Suppressor macrophage treated with lipopolysaccharide for 1 hour (primary cell): ENCODE measurements at regions not wholly inside any gene's neighbourhood (a gene's known extent, or its start where the extent isn't known, plus 50 kb on each side); places are given as distances from the start of the nearest gene placed in this dataset.

ENCODE experiments used
- DNase-seq, 3 donors: peaks; one replicate each; pipeline ENCODE4 v3.0.0-alpha.2; 2020 to 2022

- no peak for DNase-seq
Measured at GRCh38 chr2:105590780-105591660, 153.7 kb upstream of the NCK2 start.

DNA sequence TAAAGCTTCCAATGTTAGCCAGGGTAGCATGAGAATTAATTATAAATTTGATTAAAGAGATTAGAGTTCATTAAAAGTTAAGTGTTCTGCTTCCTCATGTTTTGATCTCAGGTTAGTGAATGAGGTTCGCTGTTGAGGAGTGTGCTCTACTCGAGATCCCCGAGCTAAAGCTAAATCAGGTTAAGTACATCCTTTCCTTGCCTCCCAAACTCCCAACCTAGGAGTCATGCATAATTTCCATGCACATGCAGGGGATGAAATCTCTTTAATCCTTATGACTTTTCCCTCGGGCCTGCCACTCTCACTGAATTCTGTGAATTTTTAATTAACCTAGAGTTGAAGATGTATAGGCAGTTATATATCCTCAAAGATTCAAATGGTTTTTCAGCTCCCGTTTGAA, 156.1 kb upstream of the NCK2 start:
- no peak for DNase-seq

- DNase-seq: no peak
Measured at GRCh38 chr2:105587637-105588036, 157.1 kb upstream of the NCK2 start.

DNA sequence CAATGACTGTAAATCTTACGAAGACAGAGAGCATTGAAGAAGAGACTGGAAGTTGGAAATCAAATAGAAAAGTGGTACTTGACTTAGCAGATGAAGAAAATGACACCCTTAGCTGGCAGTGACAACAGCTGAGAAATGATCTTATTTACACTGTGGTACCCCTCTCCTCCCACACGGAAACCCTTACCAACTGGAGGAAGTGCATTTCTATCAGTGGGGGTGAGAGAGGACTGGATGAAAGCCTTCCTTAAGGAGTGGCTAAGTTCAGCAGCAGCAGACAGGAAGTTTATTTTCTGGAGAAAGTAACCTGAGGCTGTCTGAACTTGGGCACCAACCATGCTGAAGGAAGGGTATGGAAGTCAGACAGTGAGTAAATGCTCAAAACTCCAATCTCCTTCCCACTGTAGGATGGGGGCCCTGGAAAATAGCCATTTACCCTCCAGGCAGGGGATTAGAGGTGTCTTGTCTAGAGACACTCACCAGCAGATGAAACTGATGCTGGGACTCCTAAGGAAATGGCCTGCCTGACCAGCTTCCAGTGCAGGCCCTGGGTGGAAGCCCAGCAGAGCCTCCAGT, 160.2 kb upstream of the NCK2 start:
- no peak for DNase-seq

DNA sequence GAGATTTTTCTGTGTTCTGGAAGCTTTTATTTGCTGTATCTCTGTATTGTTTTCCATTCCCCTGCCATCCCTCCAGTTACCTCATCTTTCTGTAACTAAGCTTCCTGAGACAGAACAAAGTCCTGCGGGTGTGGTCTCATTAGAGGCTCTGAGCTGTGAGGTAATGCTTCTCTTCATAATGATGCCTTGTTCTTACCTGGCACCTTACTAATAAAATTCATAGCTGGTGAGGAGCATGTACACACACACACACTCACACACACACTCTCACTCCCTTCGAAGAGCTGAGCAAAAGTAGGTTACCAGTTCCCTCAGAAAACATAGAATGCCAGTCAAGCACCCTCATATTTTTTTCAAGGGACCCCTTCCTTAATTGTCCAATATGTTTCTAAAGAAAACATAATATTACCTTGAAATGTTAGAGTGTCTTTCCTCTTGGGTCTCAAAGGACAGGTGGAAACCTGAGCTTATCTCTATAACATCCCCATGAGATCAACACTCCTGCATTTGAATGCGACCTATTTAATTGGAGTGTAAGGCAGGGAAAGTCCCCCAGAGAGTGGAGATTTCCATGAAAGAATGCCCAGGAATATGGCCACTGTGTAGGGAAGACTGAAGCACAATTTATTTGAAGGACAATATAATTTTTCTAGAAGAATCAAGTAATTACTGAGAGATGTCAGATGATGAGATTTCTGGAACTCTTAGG, 161.6 kb upstream of the NCK2 start:
- no peak for DNase-seq

DNA sequence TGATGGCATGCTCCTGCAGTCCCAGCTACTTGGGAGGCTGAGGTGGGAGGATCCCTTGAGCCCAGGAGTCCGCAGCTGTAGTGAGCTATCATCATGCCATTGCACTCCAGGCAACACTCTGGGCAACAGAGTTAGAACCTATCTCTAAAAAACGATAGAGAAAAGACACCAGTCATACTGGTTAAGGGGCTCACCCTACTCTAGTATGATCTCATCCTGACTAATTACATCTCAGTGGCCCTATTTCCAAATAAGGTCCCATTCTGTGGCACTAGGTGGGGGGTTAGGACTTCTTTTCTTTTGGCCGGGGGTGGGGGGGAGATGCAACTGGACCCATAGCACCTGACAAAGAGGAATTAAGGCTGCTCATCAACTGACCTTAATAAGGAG, 163.2 kb upstream of the NCK2 start:
- no peak for DNase-seq

GRCh38 chr2:105580870-105581554, 163.7 kb upstream of the NCK2 start:
- no peak for DNase-seq

- DNase-seq: no peak
Measured at GRCh38 chr2:105580216-105580615, 164.5 kb upstream of the NCK2 start.

DNA sequence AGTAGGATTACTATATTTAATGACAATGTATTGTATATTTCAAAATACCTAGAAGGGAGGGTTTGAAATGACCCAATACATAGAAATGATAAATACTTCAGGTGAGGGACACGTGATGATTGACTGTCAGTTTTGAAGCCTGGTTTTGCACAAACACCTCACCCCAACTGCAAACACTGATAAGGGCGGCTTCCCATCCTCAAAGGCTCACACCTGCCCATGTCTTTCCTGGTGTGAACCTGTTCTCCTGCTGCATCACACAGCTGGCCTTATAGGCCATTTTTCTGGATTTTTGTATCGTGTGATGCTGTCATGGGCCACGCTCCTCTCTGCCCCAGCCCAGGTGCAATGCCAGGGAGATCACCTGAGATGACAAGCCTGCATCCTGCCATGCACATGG, 166.5 kb upstream of the NCK2 start:
- no peak for DNase-seq

GRCh38 chr2:105577762-105578161, 166.9 kb upstream of the NCK2 start:
- no peak for DNase-seq

- peak; percentile 15 to 37 (median 25) for DNase-seq
Measured at GRCh38 chr2:105576440-105577241, 168.1 kb upstream of the NCK2 start.

- no peak for DNase-seq
Measured at GRCh38 chr2:105576050-105576439, 168.7 kb upstream of the NCK2 start.

- no peak for DNase-seq
Measured at GRCh38 chr2:105575499-105576025, 169.2 kb upstream of the NCK2 start.

DNA sequence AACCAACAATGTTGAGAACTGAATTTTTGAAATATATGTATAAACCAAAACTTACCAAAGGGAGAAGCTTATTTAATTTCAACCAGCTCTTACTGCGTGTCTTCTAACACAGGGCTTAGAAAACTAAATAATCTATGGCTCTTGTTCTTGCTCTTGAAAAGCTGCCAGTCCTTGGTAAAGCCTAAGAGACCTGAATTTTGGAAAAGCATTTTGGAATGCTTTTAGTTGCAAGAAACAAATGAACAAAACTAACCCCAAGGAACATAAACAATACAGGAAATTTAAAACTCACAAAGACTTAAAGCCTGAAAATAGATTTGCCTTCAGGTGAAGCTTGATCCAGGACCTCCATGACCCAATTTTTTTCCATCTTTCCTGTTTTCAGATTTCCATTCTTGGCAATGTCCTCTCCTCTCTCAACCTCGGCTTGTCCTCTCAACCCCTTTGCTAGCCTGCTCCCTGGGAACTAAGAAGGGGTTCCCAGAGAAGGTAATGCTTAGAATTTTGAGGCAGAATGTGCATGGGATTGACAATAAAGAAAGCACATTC, 169.8 kb upstream of the NCK2 start:
- no peak for DNase-seq

DNA sequence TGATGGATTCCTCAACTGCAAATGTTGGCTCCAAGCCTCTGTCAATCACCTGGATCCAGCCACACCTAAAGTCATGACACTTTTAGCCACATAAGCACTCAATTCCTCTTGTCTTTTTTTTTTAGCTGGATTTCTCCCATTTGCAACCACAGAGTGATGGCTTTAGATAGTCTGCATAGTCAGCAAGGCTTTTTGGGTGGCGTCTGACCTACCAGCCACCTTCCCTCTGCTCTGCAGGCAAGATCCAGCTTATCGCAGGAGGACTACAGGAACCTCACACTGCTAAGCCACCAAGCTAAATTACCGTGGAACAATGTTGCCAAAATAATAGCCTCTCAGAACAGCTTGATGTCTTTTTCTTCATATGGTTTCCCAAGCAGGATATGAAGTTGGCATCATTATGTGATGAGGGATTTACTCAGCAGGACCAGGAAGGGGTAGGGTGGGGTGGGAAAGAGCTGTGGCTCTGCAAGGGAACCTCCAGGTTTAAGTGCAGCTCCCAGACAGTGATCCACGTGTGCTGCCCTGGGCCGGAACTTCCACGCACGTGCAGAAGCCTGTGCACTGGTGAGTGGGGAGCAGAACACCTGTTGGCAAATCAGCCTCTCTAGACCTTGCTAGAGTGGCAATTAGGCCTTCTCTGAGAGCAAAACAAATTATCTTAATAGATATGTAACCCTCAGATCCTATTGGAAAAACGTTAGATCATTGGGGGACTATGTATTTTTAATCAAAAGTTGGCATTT, 170.6 kb upstream of the NCK2 start:
- no peak for DNase-seq

DNA sequence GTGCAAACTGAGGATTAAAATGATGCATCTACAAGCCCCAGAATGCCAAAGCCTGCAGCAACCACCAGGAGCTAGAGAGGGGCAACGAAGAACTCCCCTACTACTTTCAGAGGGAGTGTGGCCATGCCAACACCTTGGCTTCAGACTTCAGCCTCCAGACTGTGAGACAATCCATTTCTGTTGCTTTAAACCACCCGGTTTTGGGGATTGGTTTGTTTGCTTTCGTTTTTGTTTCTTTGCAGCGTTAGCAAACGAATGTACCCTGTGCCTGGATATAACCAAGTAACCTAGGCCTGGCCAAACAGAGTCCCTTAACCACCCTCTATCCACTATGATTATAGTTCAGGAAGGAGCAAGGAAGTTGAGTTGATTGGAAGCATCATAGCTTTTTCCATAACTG, 171.2 kb upstream of the NCK2 start:
- no peak for DNase-seq

- peak; percentile 31 to 40 (median 36) for DNase-seq
Measured at GRCh38 chr2:105571445-105571987, 172.7 kb upstream of the FHL2 start.

DNA sequence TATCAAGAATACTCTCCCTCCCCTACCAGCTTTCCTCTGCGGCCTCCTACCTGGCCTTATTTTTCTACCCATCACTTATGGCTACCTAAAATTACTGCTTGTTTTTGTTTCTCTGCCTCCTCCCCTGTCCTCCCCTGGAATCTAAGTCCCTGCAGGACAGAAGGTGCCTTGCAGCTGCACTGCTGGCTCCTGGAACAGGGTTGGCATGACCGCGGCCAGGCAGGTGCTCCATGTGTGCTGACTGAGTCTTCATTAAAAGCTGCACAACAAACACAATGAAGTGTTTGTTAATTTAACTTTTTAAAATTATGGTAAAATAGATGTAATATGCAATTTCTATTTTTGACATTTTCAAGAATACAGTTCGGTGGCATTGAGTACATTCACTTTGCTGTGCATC, 171.9 kb upstream of the FHL2 start:
- DNase-seq: no peak

DNA sequence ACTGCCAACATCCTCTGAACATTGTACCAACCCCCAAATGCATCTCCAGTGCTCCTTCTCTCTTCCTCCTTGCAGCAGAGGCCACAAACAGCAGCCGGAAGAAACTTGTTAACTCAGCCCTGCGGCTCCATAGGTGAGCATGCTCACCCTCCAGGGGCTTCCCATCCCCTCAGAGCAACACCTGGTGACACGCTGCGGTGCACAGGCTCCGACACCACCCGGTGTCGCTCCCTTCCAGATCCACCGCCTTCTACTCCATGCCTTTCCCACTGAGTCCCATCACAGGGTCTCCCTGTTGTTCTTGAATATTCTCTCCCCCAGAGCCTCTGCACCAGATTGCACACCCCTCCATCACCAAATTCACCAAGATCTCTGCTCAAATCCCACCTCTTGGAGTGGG, 171.5 kb upstream of the FHL2 start:
- DNase-seq: no peak

- no peak for DNase-seq
Measured at GRCh38 chr2:105569606-105570005, 170.8 kb upstream of the FHL2 start.

GRCh38 chr2:105567996-105568494, 169.2 kb upstream of the FHL2 start:
- DNase-seq: no peak
